ENCODE measurements at regions not wholly inside any gene's neighbourhood (a gene's known extent, or its start where the extent isn't known, plus 50 kb on each side); places are given as distances from the start of the nearest gene placed in this dataset.

GRCh38 chr4:96787766-96788165, 947.9 kb downstream of the PDHA2 start:
- DNase-seq (ENCODE audit: low spot score), result no peak

GRCh38 chr4:96809563-96809962, 969.7 kb downstream of the PDHA2 start:
- no peak for DNase-seq (ENCODE audit: low spot score)

- DNase-seq (ENCODE audit: low spot score), result no peak
These were observed 987.2 kb downstream of the PDHA2 start for GRCh38 chr4:96827086-96827485.

- no peak for DNase-seq (ENCODE audit: low spot score)
These were observed 993.9 kb downstream of the PDHA2 start for GRCh38 chr4:96833831-96834230.

- no peak for DNase-seq (ENCODE audit: low spot score)
These were observed 996.1 kb downstream of the PDHA2 start for GRCh38 chr4:96835991-96836390.

- no peak for DNase-seq (ENCODE audit: low spot score)
These were observed 999.5 kb downstream of the PDHA2 start for GRCh38 chr4:96839441-96839840.

- no peak for DNase-seq (ENCODE audit: low spot score)
These were observed 1001.9 kb downstream of the PDHA2 start for GRCh38 chr4:96841801-96842200.

- DNase-seq (ENCODE audit: low spot score), result no peak
These were observed 1005.1 kb downstream of the PDHA2 start for GRCh38 chr4:96844858-96845490.

GRCh38 chr4:96845819-96846218, 1005.9 kb downstream of the PDHA2 start:
- no peak for DNase-seq (ENCODE audit: low spot score)

- DNase-seq (ENCODE audit: low spot score), result no peak
These were observed 1034.8 kb downstream of the PDHA2 start for GRCh38 chr4:96874657-96875056.

GRCh38 chr4:96879527-96879926, 1039.6 kb downstream of the PDHA2 start:
- DNase-seq (ENCODE audit: low spot score), result no peak

- DNase-seq (ENCODE audit: low spot score), result no peak
These were observed 1048.0 kb downstream of the PDHA2 start for GRCh38 chr4:96887857-96888256.

- no peak for DNase-seq (ENCODE audit: low spot score)
These were observed 1054.7 kb downstream of the PDHA2 start for GRCh38 chr4:96894621-96895020.

GRCh38 chr4:96895826-96896225, 1055.9 kb downstream of the PDHA2 start:
- no peak for DNase-seq (ENCODE audit: low spot score)

GRCh38 chr4:96912716-96913115, 1072.8 kb downstream of the PDHA2 start:
- no peak for DNase-seq (ENCODE audit: low spot score)

GRCh38 chr4:96913441-96914080, 1073.7 kb downstream of the PDHA2 start:
- no peak for DNase-seq (ENCODE audit: low spot score)

GRCh38 chr4:96916711-96917110, 1076.8 kb downstream of the PDHA2 start:
- no peak for DNase-seq (ENCODE audit: low spot score)

- DNase-seq (ENCODE audit: low spot score), result no peak
These were observed 1097.0 kb downstream of the PDHA2 start for GRCh38 chr4:96936886-96937285.

- no peak for DNase-seq (ENCODE audit: low spot score)
These were observed 1106.7 kb downstream of the PDHA2 start for GRCh38 chr4:96946552-96946951.

- DNase-seq (ENCODE audit: low spot score), result no peak
These were observed 1112.7 kb downstream of the PDHA2 start for GRCh38 chr4:96952610-96953009.

GRCh38 chr4:96955226-96955625, 1115.3 kb downstream of the PDHA2 start:
- DNase-seq (ENCODE audit: low spot score), result no peak

- DNase-seq (ENCODE audit: low spot score), result no peak
These were observed 1115.8 kb downstream of the PDHA2 start for GRCh38 chr4:96955691-96956090.

GRCh38 chr4:96969455-96969854, 1129.6 kb downstream of the PDHA2 start:
- no peak for DNase-seq (ENCODE audit: low spot score)

GRCh38 chr4:96972920-96973319, 1133.0 kb downstream of the PDHA2 start:
- DNase-seq (ENCODE audit: low spot score), result no peak
